GM20431 (cell line): ENCODE measurements at regions not wholly inside any gene's neighbourhood (a gene's known extent, or its start where the extent isn't known, plus 50 kb on each side); places are given as distances from the start of the nearest gene placed in this dataset.

ENCODE experiments used
- in situ Hi-C: fragments of 300-500 bp; cut with MseI, MboI; formaldehyde crosslinking; loops from one replicate; pipeline ENCODE4 v1.15.0; 2020; ENCODE audit warnings: low sequenced_read_pairs; ENCODE audit not compliant: unreplicated experiment

GRCh38 chr21:25427828-25428227 is 179.5 kb downstream of the MRPL39 start:
- in situ Hi-C loops = no loop called here

GRCh38 chr21:25426580-25426979 is 180.7 kb downstream of the MRPL39 start:
- in situ Hi-C loops = no loop called here

- in situ Hi-C loops = no loop called here
Measured at GRCh38 chr21:25425156-25425555, 182.1 kb downstream of the MRPL39 start.

- in situ Hi-C loops = loop anchor here (25.0 kb wide), 1 partner anchor 313 kb away; the partner anchor contains the start of genes ATP5PF and GABPA
Measured at GRCh38 chr21:25424634-25425033, 182.6 kb downstream of the MRPL39 start.

GRCh38 chr21:25424048-25424447 is 183.2 kb downstream of the MRPL39 start:
- in situ Hi-C loops = loop anchor here (25.0 kb wide), 1 partner anchor 313 kb away; the partner anchor contains the start of genes ATP5PF and GABPA

GRCh38 chr21:25422610-25423608 is 184.4 kb downstream of the MRPL39 start:
- in situ Hi-C loops = loop anchor here (25.0 kb wide), 1 partner anchor 314 kb away; the partner anchor contains the start of genes ATP5PF and GABPA

- in situ Hi-C loops = loop anchor here (25.0 kb wide), 1 partner anchor 316 kb away; the partner anchor contains the start of genes ATP5PF and GABPA
Measured at GRCh38 chr21:25421321-25422028, 185.8 kb downstream of the MRPL39 start.

- in situ Hi-C loops = loop anchor here (25.0 kb wide), 1 partner anchor 316 kb away; the partner anchor contains the start of genes ATP5PF and GABPA
Measured at GRCh38 chr21:25420831-25421230, 186.4 kb downstream of the MRPL39 start.

- in situ Hi-C loops = loop anchor here (25.0 kb wide), 1 partner anchor 321 kb away; the partner anchor contains the start of genes ATP5PF and GABPA
Measured at GRCh38 chr21:25416669-25417068, 190.6 kb downstream of the MRPL39 start.

GRCh38 chr21:25412100-25412499 is 195.2 kb downstream of the MRPL39 start:
- in situ Hi-C loops = loop anchor here (25.0 kb wide), 1 partner anchor 325 kb away; the partner anchor contains the start of genes ATP5PF and GABPA

- in situ Hi-C loops = loop anchor here (25.0 kb wide), 1 partner anchor 327 kb away; the partner anchor contains the start of genes ATP5PF and GABPA
Measured at GRCh38 chr21:25409978-25410377, 197.3 kb downstream of the MRPL39 start.

GRCh38 chr21:25408666-25409065 is 198.6 kb downstream of the MRPL39 start:
- in situ Hi-C loops = loop anchor here (25.0 kb wide), 1 partner anchor 329 kb away; the partner anchor contains the start of genes ATP5PF and GABPA

GRCh38 chr21:25406887-25407579 is 200.2 kb downstream of the MRPL39 start:
- in situ Hi-C loops = loop anchor here (25.0 kb wide), 1 partner anchor 330 kb away; the partner anchor contains the start of genes ATP5PF and GABPA

- in situ Hi-C loops = loop anchor here (25.0 kb wide), 1 partner anchor 331 kb away; the partner anchor contains the start of genes ATP5PF and GABPA
Measured at GRCh38 chr21:25405984-25406383, 201.3 kb downstream of the MRPL39 start.

- in situ Hi-C loops = loop anchor here (25.0 kb wide), 1 partner anchor 335 kb away; the partner anchor contains the start of genes ATP5PF and GABPA
Measured at GRCh38 chr21:25402134-25402961, 204.9 kb downstream of the MRPL39 start.

- in situ Hi-C loops = loop anchor here (25.0 kb wide), 1 partner anchor 337 kb away; the partner anchor contains the start of genes ATP5PF and GABPA
Measured at GRCh38 chr21:25400427-25400826, 206.9 kb downstream of the MRPL39 start.

GRCh38 chr21:25398630-25399029 is 208.7 kb downstream of the MRPL39 start:
- in situ Hi-C loops = no loop called here

GRCh38 chr21:25396135-25396711 is 211.1 kb downstream of the MRPL39 start:
- in situ Hi-C loops = no loop called here
